ENCODE measurements at regions not wholly inside any gene's neighbourhood (a gene's known extent, or its start where the extent isn't known, plus 50 kb on each side); places are given as distances from the start of the nearest gene placed in this dataset.
"Not testable (repeated sequence)": the region's sequence is repeated elsewhere in the genome, so short reads cannot be mapped to it uniquely, and the experiment has no call there.

DNA sequence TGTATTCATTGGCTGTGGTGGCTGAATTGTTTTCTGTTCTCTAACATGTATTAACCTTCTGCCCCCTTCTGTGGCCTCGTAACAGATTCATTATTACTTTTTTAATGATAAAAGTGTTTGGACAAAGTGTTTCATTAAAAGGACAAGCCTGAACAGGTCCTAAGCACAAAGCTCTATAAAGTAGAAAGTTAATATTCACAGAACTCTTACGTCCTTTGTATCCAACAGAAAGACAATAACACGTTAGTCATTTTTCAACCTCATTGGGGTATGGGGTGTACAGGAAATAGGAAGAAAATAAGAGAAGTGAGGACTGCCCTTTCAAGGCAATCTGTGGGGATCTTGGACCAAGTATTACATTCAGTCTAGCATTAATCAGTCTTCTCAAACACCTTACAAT is 105.5 kb upstream of the RGPD4 start:
- DNase-seq (ENCODE audit: low read depth) = no peak

DNA sequence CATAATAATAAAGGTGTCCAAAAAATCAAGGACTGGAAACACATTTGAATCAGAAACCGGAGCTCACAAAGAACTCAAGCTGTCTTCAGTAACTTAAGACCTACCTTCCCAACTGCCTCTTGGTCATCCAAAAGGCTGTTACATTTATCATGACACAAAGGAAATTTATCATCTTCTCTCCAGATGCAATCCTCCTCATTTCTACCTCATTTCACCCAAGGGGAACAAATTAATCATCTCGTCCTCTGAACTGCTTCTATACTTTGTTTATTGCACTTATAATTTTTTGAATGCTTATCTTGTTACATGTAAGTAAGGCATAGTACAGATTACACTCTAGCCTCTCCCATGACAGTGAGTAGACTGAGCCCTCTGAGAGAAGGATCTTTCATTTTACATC is 105.1 kb upstream of the RGPD4 start:
- no peak for DNase-seq (ENCODE audit: low read depth)

DNA sequence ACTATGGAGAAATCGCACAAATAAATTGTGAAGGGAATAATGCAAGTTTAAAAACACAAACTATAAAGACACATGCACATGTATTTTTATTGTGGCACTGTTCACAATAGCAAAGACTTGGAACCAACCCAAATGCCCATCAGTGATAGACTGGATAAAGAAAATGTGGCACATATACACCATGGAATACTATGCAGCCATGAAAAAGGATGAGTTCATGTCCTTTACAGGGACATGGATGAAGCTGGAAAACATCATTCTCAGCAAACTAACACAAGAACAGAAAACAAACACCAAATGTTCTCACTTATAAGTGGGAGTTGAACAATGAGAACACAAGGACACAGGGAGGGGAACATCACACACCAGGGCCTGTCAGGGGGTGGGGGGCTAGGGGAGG is 100.9 kb upstream of the RGPD4 start:
- DNase-seq (ENCODE audit: low read depth) = not testable (repeated sequence)

DNA sequence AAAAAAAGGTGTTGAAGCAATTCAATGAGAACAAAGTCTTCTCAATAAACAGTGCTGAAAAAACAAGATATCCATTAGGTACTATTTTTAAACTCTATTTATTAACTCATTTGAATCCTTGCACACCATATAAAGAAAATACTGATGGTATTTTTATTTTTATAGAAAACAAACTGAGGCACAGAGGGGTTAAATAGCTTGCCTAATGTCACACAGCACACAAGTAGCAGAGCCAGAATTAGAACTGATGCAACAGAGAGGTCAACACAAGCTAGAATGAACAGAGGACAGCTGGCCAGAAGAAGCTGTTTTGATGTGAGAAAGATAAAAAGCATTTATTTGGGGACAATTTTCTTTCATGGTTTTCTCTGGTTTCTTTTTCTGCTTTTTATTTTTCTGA is 99.4 kb upstream of the RGPD4 start:
- no peak for DNase-seq (ENCODE audit: low read depth)

DNA sequence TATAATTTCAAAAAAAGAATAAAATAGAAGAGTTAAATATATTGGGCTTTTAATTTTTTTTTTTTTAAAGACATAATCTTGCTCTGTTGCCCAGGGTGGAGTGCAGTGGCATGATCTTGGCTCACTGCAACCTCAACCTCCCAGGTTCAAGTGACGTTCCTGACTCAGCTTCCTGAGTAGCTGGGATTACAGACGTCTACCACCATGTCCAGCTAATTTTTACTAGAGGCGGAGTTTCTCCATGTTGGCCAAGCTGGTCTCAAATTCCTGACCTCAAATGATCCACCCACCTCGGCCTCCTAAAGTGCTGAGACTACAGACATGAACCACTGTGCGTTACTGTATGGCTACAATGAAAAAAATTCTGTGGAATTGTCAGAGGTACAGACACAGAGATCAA is 98.1 kb upstream of the RGPD4 start:
- no peak for DNase-seq (ENCODE audit: low read depth)

DNA sequence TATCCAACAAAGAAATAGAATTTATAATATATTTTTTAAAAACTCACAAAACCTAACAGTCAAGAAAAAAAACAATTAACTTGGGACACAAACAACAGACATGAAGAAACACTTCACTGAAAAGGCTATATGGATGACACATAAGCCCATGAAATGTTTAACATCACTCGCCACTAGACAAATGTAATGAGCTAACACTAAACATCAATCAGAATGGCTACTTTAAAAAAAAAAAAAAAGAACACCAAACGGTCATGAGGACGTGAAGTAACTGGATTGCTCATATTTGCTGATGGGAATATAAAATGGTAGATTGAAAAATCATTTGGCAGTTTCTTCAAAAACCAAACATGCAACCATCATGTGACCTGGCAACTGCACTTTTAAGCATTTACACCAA is 97.3 kb upstream of the RGPD4 start:
- no peak for DNase-seq (ENCODE audit: low read depth)

DNA sequence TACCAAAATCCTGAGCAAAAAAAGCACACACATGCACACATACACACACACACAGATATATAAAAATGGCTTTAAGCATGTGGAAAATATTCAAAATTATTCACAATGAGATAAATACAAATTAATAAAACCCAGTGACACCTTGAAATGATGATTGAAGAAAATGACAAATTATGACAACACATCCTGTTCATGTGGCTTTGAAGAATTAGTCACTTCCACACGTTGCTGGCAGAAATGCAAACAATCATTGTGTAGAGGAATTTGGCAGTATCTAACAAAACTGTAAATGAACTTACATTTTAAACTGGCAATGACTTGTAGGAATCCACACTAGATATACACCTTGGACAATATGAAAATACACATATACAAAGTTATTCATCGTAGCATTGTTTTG is 95.8 kb upstream of the RGPD4 start:
- no peak for DNase-seq (ENCODE audit: low read depth)

DNA sequence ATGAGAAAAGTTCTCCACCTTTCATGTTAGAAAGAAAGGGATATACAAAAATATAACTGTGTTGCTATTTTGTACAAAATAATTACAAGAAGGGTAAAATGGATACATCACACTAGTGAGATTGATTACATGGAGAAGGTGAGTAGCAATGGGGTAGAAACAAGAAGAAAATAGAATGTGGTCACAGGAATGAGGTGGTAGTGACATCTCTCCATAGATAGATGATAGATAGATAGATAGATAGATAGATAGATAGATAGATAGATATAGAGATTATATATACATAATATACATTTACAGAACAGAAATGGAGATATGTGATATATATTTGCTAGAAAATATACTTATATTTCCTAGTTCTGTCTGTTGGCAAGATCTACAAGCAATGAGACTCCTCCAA is 95.3 kb upstream of the RGPD4 start:
- DNase-seq (ENCODE audit: low read depth) = no peak

DNA sequence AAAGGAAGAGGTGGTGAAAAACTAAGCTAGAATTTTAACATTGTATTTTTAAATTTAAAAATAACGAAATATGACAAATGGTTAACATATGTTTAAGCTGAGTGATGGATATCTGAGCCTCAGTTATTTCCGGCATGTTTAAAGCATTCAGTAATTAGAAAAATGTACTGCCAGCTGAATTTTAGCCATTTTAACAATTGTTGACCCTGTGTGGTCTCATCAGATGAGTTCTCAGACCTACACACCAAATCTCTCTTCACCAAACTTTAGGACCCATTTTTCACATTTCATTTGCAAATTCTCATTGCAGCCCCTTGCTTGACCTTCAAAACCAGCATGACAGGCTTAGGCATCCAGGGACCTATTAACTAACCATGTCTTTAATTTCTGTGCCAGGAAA is 91.5 kb upstream of the RGPD4 start:
- DNase-seq (ENCODE audit: low read depth) = no peak

DNA sequence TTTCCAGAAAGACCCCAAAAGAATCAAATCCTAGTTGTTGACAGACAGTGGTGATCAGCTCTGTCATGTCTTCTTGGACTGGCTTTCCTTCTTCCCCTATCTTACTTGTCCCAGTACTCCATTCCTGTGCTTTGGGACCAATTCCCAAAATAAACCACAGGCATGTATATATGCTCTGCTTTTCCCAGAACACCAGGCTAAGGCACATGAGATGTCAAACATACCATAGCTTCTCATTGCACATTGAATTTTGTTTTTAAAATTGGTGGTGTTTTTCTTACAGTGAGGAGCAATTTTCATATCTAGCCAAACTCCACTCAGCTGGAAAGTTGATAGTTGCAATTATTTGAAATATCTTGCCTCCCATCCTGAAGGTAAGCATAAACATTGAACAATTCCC is 88.9 kb upstream of the RGPD4 start:
- DNase-seq (ENCODE audit: low read depth) = no peak

DNA sequence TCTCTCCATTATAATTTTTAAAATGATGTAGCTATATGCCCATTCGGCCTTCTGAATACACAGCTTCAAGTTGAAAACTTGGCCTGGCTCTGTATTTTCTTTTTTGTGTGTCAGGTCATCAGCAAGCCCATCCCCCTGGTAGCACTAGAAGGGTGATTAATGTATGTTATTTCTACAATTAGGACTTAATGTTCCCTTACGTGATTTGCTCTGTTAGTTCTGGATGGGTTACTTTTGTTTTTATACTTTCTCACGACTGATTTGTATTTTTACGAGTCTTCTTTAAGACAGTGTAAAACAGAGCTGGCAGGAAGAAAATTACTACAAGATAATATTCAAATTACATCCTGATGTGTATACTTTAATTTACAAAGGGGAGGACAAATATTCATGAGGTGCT is 88.4 kb upstream of the RGPD4 start:
- DNase-seq (ENCODE audit: low read depth) = no peak

DNA sequence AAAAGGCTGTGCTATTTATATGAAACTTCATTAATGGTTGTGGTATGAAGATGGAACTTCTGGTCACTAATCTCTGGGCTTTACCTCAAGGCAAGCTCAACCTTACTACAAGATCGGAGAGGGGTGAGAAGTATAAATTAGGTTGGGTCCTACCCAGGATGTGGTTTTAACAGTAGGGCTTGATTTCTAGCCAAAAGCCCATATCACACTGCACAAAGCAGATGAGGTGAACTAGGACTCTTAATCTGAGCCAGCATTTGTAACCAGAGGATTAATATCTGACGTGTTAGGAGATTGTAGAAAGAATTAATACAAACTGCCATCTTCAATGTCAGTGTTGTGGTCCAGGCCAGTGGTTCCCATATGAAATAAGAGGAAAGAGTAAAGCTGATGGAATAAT is 86.4 kb upstream of the RGPD4 start:
- no peak for DNase-seq (ENCODE audit: low read depth)

DNA sequence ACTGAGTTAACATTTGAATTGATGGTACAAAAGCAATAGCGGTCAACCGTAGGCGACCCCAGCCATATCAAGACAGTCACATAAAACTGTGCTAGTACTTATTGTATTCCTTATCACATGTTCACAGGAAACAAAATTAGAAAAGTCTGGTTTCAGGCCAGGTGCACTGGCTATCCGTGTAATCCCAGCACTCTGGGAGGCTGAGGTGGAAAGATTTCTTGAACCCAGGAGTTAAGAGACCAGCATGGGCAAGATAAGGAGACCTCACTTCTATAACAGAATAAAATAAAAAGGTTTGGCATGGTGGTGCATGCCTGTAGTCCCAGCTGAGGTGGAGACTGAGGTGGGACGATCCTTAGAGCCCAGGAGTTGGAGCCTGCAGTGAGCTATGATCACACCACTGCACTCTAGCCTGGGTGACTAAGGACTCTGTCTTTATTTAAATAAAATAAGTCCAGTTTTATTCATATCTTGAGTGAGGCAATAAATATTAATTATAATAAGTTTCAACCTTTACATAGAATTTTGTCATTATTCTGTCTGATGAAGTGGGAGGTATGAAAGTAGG is 84.1 kb upstream of the RGPD4 start:
- DNase-seq (ENCODE audit: low read depth) = no peak

DNA sequence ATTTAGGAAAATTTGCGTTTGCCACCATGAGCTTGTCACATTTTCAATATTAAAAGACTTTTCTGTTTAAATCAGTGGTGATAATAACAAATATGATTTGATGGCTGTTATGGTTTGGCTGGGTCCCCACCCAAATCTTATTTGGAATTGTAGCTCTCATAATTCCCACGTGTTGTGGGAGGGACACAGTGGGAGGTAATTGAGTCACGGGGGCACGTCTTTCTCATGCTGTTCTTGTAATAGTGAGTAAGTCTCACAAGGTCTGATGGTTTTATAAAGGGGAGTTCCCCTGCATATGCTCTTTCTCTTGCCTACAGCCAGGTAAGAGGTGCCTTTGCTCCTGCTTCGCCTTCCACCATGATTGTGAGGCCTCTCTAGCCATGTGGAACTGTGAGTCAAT is 83.4 kb upstream of the RGPD4 start:
- DNase-seq (ENCODE audit: low read depth) = no peak

DNA sequence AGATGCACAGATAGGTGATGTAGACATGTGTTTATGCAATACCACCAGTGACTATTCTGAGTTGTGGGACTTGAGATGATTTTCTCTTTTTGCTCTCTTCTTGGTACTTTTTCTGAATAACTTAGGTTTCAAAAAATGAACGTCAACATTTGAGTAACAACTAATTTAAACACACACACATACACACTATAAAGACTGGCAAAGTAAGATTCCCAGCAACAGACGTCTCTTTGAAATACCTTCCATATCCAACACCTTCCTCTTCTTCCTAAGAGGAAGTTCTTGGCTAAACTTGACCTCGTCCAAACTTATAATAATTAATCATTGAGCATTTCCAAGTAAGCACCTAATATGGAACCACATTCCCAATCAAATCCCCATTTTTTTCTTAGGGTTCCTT is 81.6 kb upstream of the RGPD4 start:
- no peak for DNase-seq (ENCODE audit: low read depth)

DNA sequence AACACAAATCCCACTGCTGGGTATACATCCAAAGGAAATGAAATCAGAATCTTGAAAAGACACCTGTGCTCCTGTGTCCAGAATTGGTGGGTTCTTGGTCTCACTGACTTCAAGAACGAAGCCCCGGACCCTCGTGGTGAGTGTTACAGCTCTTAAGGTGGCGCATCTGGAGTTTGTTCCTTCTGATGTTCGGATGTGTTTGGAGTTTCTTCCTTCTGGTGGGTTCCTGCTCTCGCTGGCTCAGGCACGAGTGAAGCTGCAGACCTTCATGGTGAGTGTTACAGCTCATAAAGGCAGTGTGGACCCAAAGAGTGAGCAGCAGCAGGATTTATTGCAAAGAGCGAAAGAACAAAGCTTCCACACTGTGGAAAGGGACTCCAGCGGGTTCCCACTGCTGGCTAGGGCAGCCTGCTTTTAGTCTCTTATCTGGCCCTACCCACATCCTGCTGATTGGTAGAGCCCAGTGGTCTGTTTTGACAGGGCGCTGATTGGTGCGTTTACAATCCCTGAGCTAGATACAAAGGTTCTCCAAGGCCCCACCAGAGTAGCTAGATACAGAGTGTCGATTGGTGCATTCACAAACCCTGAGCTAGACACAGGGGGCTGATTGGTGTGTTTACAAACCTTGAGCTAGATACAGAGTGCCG is 80.0 kb upstream of the RGPD4 start:
- DNase-seq (ENCODE audit: low read depth) = not testable (repeated sequence)

DNA sequence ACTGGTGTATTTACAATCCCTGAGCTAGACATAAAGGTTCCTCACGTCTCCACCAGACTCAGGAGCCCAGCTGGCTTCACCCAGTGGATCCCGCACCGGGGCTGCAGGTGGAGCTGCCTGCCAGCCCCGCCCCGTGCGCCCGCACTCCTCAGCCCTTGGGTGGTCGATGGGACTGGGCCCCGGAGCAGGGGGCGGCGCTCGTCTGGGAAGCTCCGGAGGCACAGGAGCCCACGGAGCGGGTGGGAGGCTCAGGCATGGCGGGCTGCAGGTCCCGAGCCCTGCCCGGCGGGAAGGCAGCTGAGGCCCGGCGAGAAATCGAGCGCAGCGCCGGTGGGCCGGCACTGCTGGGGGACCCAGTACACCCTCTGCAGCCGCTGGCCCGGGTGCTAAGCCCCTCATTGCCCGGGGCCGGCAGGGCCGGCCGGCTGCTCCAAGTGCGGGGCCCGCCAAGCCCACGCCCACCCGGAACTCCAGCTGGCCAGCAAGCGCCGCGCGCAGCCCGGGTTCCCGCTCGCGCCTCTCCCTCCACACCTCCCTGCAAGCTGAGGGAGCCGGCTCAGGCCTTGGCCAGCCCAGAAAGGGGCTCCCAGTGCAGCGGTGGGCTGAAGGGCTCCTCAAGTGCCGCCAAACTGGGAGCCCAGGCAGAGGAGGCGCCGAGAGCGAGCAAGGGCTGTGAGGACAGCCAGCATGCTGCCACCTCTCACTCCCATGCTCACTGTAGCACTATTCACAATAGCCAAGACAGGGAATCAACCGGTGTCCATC is 79.3 kb upstream of the RGPD4 start:
- DNase-seq (ENCODE audit: low read depth) = not testable (repeated sequence)

DNA sequence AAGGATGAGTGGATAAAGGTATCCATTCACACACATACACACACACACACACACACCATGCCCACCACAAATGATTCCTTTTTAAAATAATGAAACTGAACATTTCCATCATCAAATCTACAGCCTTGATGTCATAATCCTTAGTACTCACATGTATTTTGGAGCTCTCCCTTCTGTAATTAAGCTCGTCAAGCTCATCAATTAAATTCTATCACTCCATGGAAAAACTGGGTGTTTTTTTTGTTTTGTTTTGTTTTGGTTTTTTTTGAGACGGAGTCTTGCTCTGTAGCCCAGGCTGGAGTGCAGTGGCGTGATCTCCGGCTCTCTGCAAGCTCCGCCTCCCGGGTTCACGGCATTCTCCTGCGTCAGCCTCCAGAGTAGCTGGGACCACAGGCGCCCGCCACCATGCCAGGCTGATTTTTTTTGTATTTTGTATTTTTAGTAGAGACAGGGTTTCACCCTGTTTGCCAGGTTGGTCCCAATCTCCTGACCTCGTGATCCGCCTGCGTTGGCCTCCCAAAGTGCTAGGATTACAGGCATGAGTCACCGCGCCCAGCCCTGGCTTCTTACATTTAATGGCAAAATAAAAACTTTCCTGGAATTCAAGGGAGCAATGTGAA is 78.6 kb upstream of the RGPD4 start:
- no peak for DNase-seq (ENCODE audit: low read depth)

DNA sequence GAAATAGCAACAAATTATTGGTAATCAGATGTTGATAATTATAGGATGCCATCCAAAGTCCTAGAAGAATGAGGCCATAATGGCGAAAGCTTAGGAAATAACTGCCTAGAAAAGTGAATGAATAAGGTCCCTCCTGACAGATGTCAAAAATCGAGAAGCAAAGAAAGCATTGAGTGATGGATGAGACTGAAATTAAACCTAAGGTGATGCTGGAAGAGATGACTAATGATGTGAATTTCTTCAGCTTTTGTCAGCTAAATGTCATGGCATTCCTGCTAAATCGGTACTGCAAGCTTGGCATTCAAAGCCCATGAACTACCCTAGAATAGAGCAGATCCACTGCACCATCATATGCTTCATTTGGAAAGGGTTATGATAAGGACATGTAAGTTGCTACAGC is 74.8 kb upstream of the RGPD4 start:
- DNase-seq (ENCODE audit: low read depth) = no peak

DNA sequence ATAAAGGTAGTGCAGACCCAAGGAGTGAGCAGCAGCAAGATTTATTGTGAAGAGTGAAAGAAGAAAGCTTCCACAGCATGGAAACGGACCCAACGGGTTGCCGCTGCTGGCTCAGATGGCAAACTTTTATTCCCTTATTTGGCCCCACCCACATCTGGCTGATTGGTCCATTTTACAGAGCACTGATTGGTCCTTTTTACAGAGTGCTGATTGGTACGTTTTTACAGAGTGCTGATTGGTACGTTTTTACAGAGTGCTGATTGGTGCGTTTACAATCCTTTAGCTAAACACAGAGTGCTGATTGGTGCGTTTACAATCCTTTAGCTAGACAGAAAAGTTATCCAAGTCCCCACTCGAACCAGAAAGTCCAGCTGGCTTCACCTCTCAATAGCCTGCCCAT is 72.9 kb upstream of the RGPD4 start:
- DNase-seq (ENCODE audit: low read depth) = not testable (repeated sequence)

DNA sequence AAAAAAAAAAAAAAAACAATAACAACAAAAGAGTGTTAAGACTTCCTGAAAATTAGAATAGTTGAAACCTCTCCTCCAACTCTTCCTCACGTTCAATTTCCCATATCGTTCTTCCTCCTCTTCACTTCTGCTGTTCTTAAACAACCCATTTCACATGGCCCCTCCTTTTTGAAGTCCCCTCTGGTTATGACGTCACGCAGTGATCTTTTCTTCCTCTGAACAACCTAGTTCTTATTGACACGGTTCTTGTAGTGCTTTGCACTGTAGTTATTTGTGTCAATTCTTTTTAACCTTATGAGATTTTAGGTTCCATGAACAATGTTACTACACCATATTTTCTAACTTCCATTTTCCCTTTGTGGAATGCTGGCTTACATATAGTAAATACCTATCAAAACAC is 69.5 kb upstream of the RGPD4 start:
- no peak for DNase-seq (ENCODE audit: low read depth)

DNA sequence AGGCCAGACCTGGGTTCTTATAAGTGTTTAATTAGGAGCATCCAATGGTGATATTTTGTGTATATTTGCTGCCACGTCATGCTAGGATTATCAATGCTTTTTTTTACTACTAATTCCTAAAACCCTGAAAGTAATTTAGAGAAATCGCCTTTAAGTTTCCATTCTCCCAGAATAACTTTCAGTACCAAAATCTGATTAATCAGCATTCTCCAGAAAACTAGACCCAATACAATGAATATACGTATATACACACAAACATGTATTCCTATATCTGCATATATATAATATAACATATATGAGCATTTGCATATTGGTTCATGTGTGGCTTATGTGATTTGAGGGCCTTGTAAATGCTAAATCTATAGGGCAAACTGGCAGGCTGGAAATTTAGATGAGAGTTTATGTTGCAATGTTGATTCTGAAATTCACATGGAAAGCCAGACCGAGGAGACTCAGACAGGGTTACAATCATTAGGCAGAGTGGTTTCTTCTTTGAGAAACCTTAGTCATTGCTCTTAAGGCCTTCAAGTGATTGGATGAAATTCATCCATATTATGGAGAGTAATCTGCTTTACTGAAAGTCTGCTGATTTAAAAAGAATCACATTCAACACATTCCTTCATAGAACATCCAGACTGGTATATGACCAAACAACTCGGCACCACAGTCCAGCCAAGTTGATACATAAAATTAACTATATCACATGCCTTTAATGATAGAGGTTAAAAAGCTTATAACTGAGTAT is 65.9 kb upstream of the RGPD4 start:
- DNase-seq (ENCODE audit: low read depth) = no peak

DNA sequence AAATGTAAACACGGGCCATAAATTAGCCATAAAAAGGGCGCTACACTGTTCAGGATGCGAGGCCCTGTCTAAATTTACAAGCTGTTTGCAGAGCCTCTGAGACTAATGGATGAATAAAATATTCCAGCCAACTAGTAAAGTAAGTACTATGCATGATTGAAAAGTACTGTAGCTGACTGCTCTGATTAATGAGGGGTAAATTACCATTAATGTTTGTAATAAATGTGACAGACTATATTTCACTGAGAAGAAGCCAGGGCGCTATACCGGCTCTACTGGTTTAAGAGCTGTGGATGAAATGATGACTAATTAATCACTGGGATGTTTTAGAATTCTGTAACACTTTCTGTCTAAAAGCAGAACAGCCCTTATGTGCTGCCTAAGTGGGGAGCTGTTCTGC is 54.3 kb upstream of the RGPD4 start:
- no peak for DNase-seq (ENCODE audit: low read depth)

Measured in EH (cell line).